ENCODE measurements at regions not wholly inside any gene's neighbourhood (a gene's known extent, or its start where the extent isn't known, plus 50 kb on each side); places are given as distances from the start of the nearest gene placed in this dataset.

- no peak for TF ChIP-seq CTCF (IDR thresholded peaks at IDR 0.05)
- no peak for TF ChIP-seq POLR2A (IDR thresholded peaks at IDR 0.05)
- no peak for TF ChIP-seq POLR2AphosphoS5 (IDR thresholded peaks at IDR 0.05)
- no peak for TF ChIP-seq EP300 (IDR thresholded peaks at IDR 0.05)
- no peaks in the 10 kb centered on the region for H3K36me3 ChIP-seq
- no peak overlapping the region for H3K4me3 ChIP-seq
- DNase-seq (no peak), ATAC-seq (ENCODE audit: low FRiP score in 2 of 2) (no peak)
- 75 to 79% methylated on average over 4 of the region's 4 CpGs for WGBS, 2 donors
- H3K4me1 ChIP-seq: no peaks in the 10 kb centered on the region
- H3K27ac ChIP-seq: no peak overlapping the region
- H3K9me3 ChIP-seq: no peaks in the 10 kb centered on the region
- H3K27me3 ChIP-seq: no peaks in the 10 kb centered on the region
Observed at GRCh38 chr2:223511168-223511567, 91.0 kb downstream of the SCG2 start.

GRCh38 chr2:223513771-223514455 is 88.2 kb downstream of the SCG2 start:
- ATAC-seq (ENCODE audit: low FRiP score in 2 of 2) (no peak), DNase-seq (no peak)
- Histone ChIP-seq H3K4me3 (no peak overlapping the region), H3K27ac (no peak overlapping the region), H3K27me3 (no peaks in the 10 kb centered on the region), H3K9me3 (no peaks in the 10 kb centered on the region), H3K4me1 (no peaks in the 10 kb centered on the region), H3K36me3 (no peaks in the 10 kb centered on the region)
- 87 to 89% methylated on average over 4 of the region's 4 CpGs for WGBS, 2 donors
- TF ChIP-seq CTCF (IDR thresholded peaks at IDR 0.05) (no peak), EP300 (IDR thresholded peaks at IDR 0.05) (no peak), POLR2AphosphoS5 (IDR thresholded peaks at IDR 0.05) (no peak), POLR2A (IDR thresholded peaks at IDR 0.05) (no peak)

GRCh38 chr2:223519471-223519870 is 82.7 kb downstream of the SCG2 start:
- no peaks in the 10 kb centered on the region for H3K27me3 ChIP-seq
- H3K4me3 ChIP-seq: no peak overlapping the region
- TF ChIP-seq POLR2A (IDR thresholded peaks at IDR 0.05): no peak
- TF ChIP-seq CTCF (IDR thresholded peaks at IDR 0.05): no peak
- TF ChIP-seq EP300 (IDR thresholded peaks at IDR 0.05): no peak
- TF ChIP-seq POLR2AphosphoS5 (IDR thresholded peaks at IDR 0.05): no peak
- H3K36me3 ChIP-seq: no peaks in the 10 kb centered on the region
- H3K4me1 ChIP-seq: no peaks in the 10 kb centered on the region
- no peak for ATAC-seq (ENCODE audit: low FRiP score in 2 of 2)
- H3K9me3 ChIP-seq: no peaks in the 10 kb centered on the region
- DNase-seq: no peak
- H3K27ac ChIP-seq: no peak overlapping the region

- H3K27ac ChIP-seq: no peak overlapping the region
- H3K36me3 ChIP-seq: no peaks in the 10 kb centered on the region
- no peaks in the 10 kb centered on the region for H3K4me1 ChIP-seq
- WGBS, 2 donors: 66 to 71% methylated on average over 2 of the region's 2 CpGs
- ATAC-seq (ENCODE audit: low FRiP score in 2 of 2) (no peak), DNase-seq (no peak)
- no peaks in the 10 kb centered on the region for H3K9me3 ChIP-seq
- H3K27me3 ChIP-seq: no peaks in the 10 kb centered on the region
- no peak for TF ChIP-seq CTCF (IDR thresholded peaks at IDR 0.05)
- no peak for TF ChIP-seq EP300 (IDR thresholded peaks at IDR 0.05)
- no peak for TF ChIP-seq POLR2AphosphoS5 (IDR thresholded peaks at IDR 0.05)
- H3K4me3 ChIP-seq: no peak overlapping the region
Observed at GRCh38 chr2:223522796-223523195, 79.4 kb downstream of the SCG2 start.

GRCh38 chr2:223523551-223524001 is 78.6 kb downstream of the SCG2 start:
- DNase-seq: no peak
- ATAC-seq (ENCODE audit: low FRiP score in 2 of 2): peak in 1 of 2 donors; percentile 40
- no peaks in the 10 kb centered on the region for H3K9me3 ChIP-seq
- no peaks in the 10 kb centered on the region for H3K27me3 ChIP-seq
- no peaks in the 10 kb centered on the region for H3K4me1 ChIP-seq
- H3K4me3 ChIP-seq: no peak overlapping the region
- WGBS, 2 donors: 89 to 91% methylated on average over 4 of the region's 4 CpGs
- H3K27ac ChIP-seq: no peak overlapping the region
- no peak for TF ChIP-seq EP300 (IDR thresholded peaks at IDR 0.05)
- TF ChIP-seq POLR2AphosphoS5 (IDR thresholded peaks at IDR 0.05): no peak
- no peak for TF ChIP-seq CTCF (IDR thresholded peaks at IDR 0.05)
- no peak for TF ChIP-seq POLR2A (IDR thresholded peaks at IDR 0.05)
- no peaks in the 10 kb centered on the region for H3K36me3 ChIP-seq
